Upper lobe of left lung (tissue), 4 donors: ENCODE measurements at regions not wholly inside any gene's neighbourhood (a gene's known extent, or its start where the extent isn't known, plus 50 kb on each side); places are given as distances from the start of the nearest gene placed in this dataset.

Source experiments
- CTCF ChIP-seq, 6 experiments: fragments of 450-650 bp in 4 of 6; fragments of 200-600 bp in 2 of 6; sonication (generic) in 2 of 6; IDR thresholded peaks; one replicate each; pipeline ENCODE4 v1.5.1; 2016 to 2019; ENCODE audit warnings: antibody characterized with exemption in 6 of 6
- EP300 ChIP-seq, 4 donors: sonication (generic); formaldehyde crosslinking; IDR thresholded peaks; one replicate each; pipeline ENCODE4 v1.5.1; 2017; ENCODE audit warnings: antibody characterized with exemption in 4 of 4, control low read depth in 2 of 4
- POLR2A ChIP-seq, 4 donors: fragments of 450-650 bp; IDR thresholded peaks; one replicate each; pipeline ENCODE4 v1.5.1; 2016 to 2017; ENCODE audit warnings: antibody characterized with exemption in 4 of 4, mild to moderate bottlenecking in 2 of 4
- POLR2AphosphoS5 ChIP-seq, 2 donors: sonication (generic); formaldehyde crosslinking; IDR thresholded peaks; one replicate each; pipeline ENCODE4 v1.5.1; 2017; ENCODE audit warnings: antibody characterized with exemption in 2 of 2

GRCh38 chr2:49286045-49286444 is 131.7 kb upstream of the FSHR start:
- TF ChIP-seq CTCF (IDR thresholded peaks at IDR 0.05) (no peak), EP300 (IDR thresholded peaks at IDR 0.05) (no peak), POLR2A (IDR thresholded peaks at IDR 0.05) (no peak), POLR2AphosphoS5 (IDR thresholded peaks at IDR 0.05) (no peak)
